ENCODE measurements at regions not wholly inside any gene's neighbourhood (a gene's known extent, or its start where the extent isn't known, plus 50 kb on each side); places are given as distances from the start of the nearest gene placed in this dataset.

DNA sequence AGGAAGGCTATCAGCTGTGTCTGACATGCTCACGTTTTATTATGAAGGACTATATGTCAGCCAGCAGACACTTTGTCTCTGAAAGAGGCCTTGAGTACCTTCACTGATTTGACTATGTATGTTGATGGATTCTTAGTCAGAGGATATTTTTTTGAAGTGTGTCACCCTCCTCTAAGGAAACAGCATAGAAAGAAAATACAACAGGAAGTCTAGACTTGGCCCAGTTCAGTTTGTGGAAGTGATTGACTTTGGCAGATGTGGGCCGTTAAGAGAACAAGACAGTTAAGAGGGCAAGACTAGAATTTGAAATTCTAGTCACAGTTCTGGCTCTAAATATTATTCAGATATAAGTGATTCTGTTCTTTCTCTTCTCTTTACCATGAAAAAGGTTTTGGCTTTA is 471.5 kb downstream of the CDH8 start:
- no peak for DNase-seq
- Mint-ChIP-seq H3K27ac (ENCODE audit: unreplicated experiment) (no peak overlapping the region), H3K27me3 (ENCODE audit: unreplicated experiment) (no peaks in the 10 kb centered on the region), H3K9me3 (ENCODE audit: unreplicated experiment) (no peaks in the 10 kb centered on the region), H3K36me3 (ENCODE audit: unreplicated experiment) (no peaks in the 10 kb centered on the region), H3K4me3 (ENCODE audit: unreplicated experiment) (no peak overlapping the region), H3K4me1 (ENCODE audit: low read depth, unreplicated experiment) (no peaks in the 10 kb centered on the region)
- TF ChIP-seq, protein P1, sequence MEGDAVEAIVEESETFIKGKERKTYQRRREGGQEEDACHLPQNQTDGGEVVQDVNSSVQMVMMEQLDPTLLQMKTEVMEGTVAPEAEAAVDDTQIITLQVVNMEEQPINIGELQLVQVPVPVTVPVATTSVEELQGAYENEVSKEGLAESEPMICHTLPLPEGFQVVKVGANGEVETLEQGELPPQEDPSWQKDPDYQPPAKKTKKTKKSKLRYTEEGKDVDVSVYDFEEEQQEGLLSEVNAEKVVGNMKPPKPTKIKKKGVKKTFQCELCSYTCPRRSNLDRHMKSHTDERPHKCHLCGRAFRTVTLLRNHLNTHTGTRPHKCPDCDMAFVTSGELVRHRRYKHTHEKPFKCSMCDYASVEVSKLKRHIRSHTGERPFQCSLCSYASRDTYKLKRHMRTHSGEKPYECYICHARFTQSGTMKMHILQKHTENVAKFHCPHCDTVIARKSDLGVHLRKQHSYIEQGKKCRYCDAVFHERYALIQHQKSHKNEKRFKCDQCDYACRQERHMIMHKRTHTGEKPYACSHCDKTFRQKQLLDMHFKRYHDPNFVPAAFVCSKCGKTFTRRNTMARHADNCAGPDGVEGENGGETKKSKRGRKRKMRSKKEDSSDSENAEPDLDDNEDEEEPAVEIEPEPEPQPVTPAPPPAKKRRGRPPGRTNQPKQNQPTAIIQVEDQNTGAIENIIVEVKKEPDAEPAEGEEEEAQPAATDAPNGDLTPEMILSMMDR (IDR thresholded peaks at IDR 0.05; ENCODE audit: partially characterized antibody, unreplicated experiment) = no peak

DNA sequence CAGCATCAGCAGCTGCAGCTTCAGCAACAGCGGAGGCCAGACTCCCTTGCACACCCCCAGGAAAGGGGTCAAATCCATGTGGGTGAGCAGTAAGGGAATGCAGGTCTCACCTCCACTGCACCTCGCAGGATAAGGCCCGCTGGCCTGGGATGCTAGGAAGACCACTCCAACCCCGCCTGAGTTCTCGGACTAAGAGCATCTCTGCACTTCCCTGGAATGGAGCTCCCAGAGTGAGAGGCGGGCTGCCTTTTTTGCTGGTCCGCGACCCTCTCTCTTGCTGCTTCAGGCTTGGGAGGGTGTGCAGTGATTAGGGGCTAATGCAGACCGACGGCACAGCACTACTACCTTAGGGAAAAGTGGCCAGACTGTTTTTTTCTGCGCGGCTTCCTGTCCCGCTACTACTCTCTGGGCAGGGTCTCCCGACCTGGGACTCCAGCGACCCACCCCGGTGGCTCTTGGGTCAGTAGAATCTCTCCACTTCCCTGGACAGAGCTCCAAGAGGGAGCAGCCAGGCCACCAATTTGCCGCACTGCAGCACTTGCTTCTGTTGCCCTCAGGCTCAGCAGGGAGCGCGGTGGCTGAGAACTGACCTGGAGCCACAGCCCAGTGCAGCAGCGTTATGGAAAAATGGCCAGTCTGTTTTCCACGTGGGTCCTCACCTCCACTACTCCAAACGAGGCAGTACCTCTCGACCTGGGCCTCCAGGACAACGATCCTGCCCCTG is 480.4 kb downstream of the CDH8 start:
- DNase-seq = no peak
- TF ChIP-seq, protein P1 (IDR thresholded peaks at IDR 0.05; ENCODE audit: partially characterized antibody, unreplicated experiment) = no peak
- H3K4me1 Mint-ChIP-seq (ENCODE audit: low read depth, unreplicated experiment) = no peaks in the 10 kb centered on the region
- no peak overlapping the region for H3K4me3 Mint-ChIP-seq (ENCODE audit: unreplicated experiment)
- H3K27me3 Mint-ChIP-seq (ENCODE audit: unreplicated experiment) = no peaks in the 10 kb centered on the region
- no peaks in the 10 kb centered on the region for H3K36me3 Mint-ChIP-seq (ENCODE audit: unreplicated experiment)
- H3K9me3 Mint-ChIP-seq (ENCODE audit: unreplicated experiment) = no peaks in the 10 kb centered on the region
- H3K27ac Mint-ChIP-seq (ENCODE audit: unreplicated experiment) = no peak overlapping the region

DNA sequence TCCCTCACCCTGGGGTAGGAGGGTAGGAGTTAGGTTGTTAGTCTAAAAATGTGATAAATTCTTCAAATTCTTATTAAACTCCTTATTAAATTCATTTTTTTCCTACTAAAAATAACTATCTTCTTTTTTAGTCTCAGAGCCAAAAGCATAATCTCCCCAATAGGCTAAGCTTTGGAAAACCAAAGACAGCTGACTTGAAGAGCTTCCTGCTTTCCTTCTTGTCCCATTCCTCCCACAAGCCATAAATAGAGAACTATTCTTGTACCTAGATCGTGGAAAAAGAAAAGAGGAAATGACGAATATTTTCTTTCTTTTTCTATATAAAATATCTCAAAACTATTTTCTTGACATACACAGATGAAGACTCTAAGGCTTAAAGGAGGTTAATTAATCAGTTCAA is 486.9 kb downstream of the CDH8 start:
- H3K27me3 Mint-ChIP-seq (ENCODE audit: unreplicated experiment) = peaks cover 2% of the 10 kb centered on the region
- no peaks in the 10 kb centered on the region for H3K9me3 Mint-ChIP-seq (ENCODE audit: unreplicated experiment)
- no peaks in the 10 kb centered on the region for H3K4me1 Mint-ChIP-seq (ENCODE audit: low read depth, unreplicated experiment)

DNA sequence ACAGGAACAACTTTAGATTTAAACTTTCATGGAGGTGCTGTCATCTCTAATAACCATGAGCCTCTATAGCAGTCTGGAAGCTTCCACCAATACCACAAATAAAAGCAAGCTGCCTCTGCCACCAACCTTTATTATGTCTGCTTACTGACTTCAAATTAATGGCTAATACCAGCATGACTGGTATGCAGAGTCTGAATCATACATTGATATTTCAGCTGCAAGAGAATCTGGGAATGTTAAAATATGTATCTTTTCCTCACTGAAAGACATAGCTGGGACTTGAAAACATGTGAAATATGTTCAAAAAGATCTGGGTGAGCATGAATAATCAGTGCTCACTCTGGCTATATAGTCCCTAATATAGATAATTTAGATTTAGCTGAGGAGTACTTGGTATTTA is 488.6 kb downstream of the CDH8 start:
- no peaks in the 10 kb centered on the region for H3K36me3 Mint-ChIP-seq (ENCODE audit: unreplicated experiment)
- H3K4me1 Mint-ChIP-seq (ENCODE audit: low read depth, unreplicated experiment) = no peaks in the 10 kb centered on the region
- no peaks in the 10 kb centered on the region for H3K9me3 Mint-ChIP-seq (ENCODE audit: unreplicated experiment)
- H3K27me3 Mint-ChIP-seq (ENCODE audit: unreplicated experiment) = peaks cover 2% of the 10 kb centered on the region
- TF ChIP-seq, protein P1 (IDR thresholded peaks at IDR 0.05; ENCODE audit: partially characterized antibody, unreplicated experiment) = no peak
- no peak overlapping the region for H3K4me3 Mint-ChIP-seq (ENCODE audit: unreplicated experiment)
- no peak overlapping the region for H3K27ac Mint-ChIP-seq (ENCODE audit: unreplicated experiment)
- DNase-seq = no peak

More for the DNA sequence above, 486.9 kb downstream of the CDH8 start:
- Mint-ChIP-seq H3K27ac (ENCODE audit: unreplicated experiment) (no peak overlapping the region), H3K36me3 (ENCODE audit: unreplicated experiment) (no peaks in the 10 kb centered on the region), H3K4me3 (ENCODE audit: unreplicated experiment) (no peak overlapping the region)
- DNase-seq = no peak
- TF ChIP-seq, protein P1 (IDR thresholded peaks at IDR 0.05; ENCODE audit: partially characterized antibody, unreplicated experiment) = no peak

DNA sequence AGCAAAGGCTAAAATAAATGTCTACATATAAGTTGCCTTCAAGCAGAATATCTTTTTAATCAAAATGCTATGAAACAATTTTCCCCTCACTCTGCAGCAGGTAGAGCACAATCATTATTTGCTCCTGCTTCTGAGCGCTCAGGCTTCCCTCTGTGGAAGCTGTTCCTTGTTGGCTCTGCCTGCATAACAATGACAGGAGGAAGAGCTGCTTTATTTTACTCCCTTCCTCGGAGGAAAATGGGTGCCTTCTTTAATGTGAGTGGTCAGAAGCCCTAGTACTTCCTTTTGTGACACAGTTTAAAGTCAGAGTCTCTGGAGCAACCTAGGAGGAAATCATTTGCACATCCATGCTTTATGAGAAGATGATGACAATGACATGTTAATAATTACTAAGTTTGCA is 492.1 kb downstream of the CDH8 start:
- H3K9me3 Mint-ChIP-seq (ENCODE audit: unreplicated experiment) = no peaks in the 10 kb centered on the region
- no peak overlapping the region for H3K4me3 Mint-ChIP-seq (ENCODE audit: unreplicated experiment)
- H3K27ac Mint-ChIP-seq (ENCODE audit: unreplicated experiment) = no peak overlapping the region
- no peak for DNase-seq
- peaks cover 2% of the 10 kb centered on the region for H3K27me3 Mint-ChIP-seq (ENCODE audit: unreplicated experiment)
- no peaks in the 10 kb centered on the region for H3K36me3 Mint-ChIP-seq (ENCODE audit: unreplicated experiment)
- TF ChIP-seq, protein P1 (IDR thresholded peaks at IDR 0.05; ENCODE audit: partially characterized antibody, unreplicated experiment) = no peak
- H3K4me1 Mint-ChIP-seq (ENCODE audit: low read depth, unreplicated experiment) = no peaks in the 10 kb centered on the region

Data from glutamatergic neuron (in vitro differentiated cells).